Skeletal muscle satellite cell (primary cell): ENCODE measurements at regions not wholly inside any gene's neighbourhood (a gene's known extent, or its start where the extent isn't known, plus 50 kb on each side); places are given as distances from the start of the nearest gene placed in this dataset.

Experiments
- H3K27me3 ChIP-seq: 2 replicates; pipeline ENCODE4 v1.7.0; 2013; ENCODE audit warnings: low read length; ENCODE audit not compliant: control insufficient read depth, insufficient read depth
- H3K36me3 ChIP-seq: 2 replicates; pipeline ENCODE4 v1.7.0; 2013; ENCODE audit warnings: mild to moderate bottlenecking, control low read depth, low read length; ENCODE audit not compliant: insufficient read depth
- H3K4me1 ChIP-seq: 2 replicates; pipeline ENCODE4 v1.7.0; 2013; ENCODE audit warnings: low read length; ENCODE audit not compliant: control insufficient read depth, insufficient read depth
- H3K4me2 ChIP-seq: 2 replicates; pipeline ENCODE4 v1.7.0; 2013; ENCODE audit warnings: mild to moderate bottlenecking, low read length
- H3K4me3 ChIP-seq: 2 replicates; pipeline ENCODE4 v1.7.0; 2013; ENCODE audit warnings: low read length
- H3K9ac ChIP-seq: 2 replicates; pipeline ENCODE4 v1.7.0; 2013; ENCODE audit warnings: mild to moderate bottlenecking, low read depth, low read length, moderate library complexity
- H3K9me3 ChIP-seq: replicated peaks from 2 replicates; pipeline ENCODE4 v1.7.0; 2013; ENCODE audit warnings: mild to moderate bottlenecking, control low read depth, low read length

DNA sequence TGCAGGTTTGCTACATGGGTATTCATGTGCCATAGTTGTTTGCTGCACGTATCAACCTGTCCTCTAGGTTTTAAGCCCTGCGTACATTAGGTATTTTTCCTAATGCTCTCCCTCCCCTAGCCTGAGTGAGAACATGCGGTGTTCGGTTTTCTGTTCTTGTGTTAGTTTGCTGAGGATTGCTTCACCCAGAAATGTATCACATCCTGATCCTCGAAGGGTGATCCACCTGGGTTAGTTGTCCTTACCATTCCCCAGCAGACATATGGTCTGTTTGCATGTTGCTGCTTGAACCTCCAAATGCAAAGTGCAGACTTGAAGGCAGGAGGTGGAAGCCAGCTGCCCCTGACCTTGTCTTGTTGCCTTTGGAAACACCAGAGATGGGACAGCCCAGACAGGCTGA is 161.5 kb upstream of the WDR1 start:
- no peak overlapping the region for H3K9ac ChIP-seq
- no peaks in the 10 kb centered on the region for H3K9me3 ChIP-seq
- peaks cover 5% of the 10 kb centered on the region for H3K4me1 ChIP-seq
- no peaks in the 10 kb centered on the region for H3K36me3 ChIP-seq
- no peak overlapping the region for H3K4me2 ChIP-seq
- peaks cover 5% of the 10 kb centered on the region for H3K27me3 ChIP-seq
- H3K4me3 ChIP-seq = no peak overlapping the region

DNA sequence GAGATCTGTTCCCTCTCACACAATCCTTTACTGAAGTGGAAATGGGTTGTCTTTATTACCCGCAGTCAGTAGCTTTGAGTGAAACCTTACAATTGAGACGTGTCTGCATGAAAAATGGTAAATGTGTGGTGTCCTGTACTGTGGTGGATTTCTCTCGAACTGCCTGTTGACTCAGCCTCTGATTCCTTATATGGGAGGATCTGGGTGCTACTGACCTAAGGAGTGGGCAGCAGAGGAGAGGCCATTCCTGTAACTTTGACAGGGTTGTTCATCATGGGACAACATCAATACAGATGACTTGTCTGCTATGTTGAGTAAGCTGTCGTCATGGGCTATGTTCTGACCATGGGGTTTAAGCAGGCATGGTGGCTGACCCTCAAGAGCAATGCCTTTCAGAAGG is 159.6 kb upstream of the WDR1 start:
- no peaks in the 10 kb centered on the region for H3K36me3 ChIP-seq
- H3K9ac ChIP-seq = no peak overlapping the region
- H3K27me3 ChIP-seq = peaks cover 5% of the 10 kb centered on the region
- no peaks in the 10 kb centered on the region for H3K4me1 ChIP-seq
- no peaks in the 10 kb centered on the region for H3K9me3 ChIP-seq
- no peak overlapping the region for H3K4me2 ChIP-seq
- no peak overlapping the region for H3K4me3 ChIP-seq

DNA sequence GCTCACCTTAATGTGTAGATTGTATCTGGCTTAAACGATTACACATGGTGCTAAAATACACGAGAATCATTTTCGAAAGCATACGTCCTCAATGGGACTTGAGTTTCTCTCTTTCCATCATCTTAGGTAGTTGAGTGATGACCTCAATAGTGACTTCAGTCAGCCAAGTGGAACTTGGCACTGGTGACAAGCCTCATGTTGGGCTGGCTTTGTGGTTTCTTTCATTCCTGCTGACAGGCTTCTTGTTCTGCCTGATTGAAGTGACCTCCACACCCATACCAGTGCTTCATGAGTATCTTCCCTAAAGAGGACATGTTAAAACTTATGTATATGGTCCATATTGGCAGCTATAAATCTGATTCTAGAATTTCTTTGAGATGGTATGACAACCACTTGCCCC is 159.1 kb upstream of the WDR1 start:
- Histone ChIP-seq H3K36me3 (no peaks in the 10 kb centered on the region), H3K4me3 (no peak overlapping the region), H3K9me3 (no peaks in the 10 kb centered on the region), H3K4me1 (no peaks in the 10 kb centered on the region), H3K9ac (no peak overlapping the region), H3K4me2 (no peak overlapping the region), H3K27me3 (peaks cover 5% of the 10 kb centered on the region)

DNA sequence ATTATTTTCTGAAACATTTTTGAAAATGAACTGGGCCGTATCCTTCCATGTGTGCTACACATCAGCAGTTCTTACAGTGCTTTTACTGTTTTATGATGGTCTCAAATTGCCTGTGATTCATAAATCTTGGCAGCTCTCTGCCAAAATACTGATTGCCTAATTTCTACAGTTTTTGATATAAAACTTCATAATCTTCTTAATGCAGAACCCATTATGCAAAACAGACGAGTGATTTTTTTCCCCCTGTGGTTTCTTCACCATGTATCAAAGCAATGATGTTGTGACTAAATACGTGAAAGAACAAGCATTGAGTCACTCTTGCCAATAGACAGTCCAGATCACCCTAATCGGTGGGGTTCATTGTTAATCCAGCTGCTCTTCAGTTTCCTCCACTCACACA is 156.4 kb upstream of the WDR1 start:
- Histone ChIP-seq H3K27me3 (peaks cover 8% of the 10 kb centered on the region), H3K4me2 (no peak overlapping the region), H3K4me1 (no peaks in the 10 kb centered on the region), H3K9me3 (no peaks in the 10 kb centered on the region), H3K36me3 (no peaks in the 10 kb centered on the region), H3K9ac (no peak overlapping the region), H3K4me3 (no peak overlapping the region)

DNA sequence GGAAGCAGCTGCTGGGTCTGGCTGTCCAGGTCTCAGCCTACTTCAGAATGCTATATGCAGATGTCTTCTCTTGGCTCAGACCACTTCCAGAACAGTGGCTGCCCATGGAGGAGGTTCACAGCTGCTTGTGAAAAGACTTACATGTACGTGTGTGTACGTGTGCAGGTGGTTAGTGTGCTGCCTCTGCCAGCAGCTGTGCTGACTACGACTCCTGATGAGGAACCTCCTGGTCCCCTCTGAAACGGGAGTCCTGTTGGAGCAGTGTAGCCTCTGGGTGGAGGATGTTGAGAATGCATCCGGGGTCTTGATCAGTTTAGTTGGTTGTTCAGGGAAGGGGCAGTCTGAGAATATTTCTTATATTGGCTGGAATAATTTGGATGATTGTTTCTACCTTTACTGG is 155.9 kb upstream of the WDR1 start:
- H3K4me1 ChIP-seq = no peaks in the 10 kb centered on the region

DNA sequence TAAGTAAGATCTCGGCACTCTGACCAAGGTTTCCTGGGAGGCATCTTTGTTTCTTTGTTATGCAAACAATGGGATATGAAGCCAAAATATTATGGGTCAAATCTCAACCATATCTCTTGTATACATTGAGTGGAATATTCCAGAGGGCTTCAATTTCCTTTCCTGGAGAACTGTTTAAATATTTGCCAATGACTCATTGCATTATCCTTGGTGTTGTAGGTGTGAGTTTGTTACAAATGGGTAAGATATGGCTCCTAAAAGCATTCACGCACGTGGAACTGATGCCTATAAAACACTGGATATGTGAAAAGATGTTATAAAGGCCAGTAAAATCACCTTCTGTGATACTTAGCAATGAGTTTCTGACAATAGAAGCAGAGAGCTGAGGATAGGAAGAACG is 150.5 kb upstream of the WDR1 start:
- Histone ChIP-seq H3K9me3 (no peaks in the 10 kb centered on the region), H3K4me3 (no peak overlapping the region), H3K4me2 (no peak overlapping the region), H3K36me3 (no peaks in the 10 kb centered on the region), H3K4me1 (no peaks in the 10 kb centered on the region), H3K27me3 (peaks cover 6% of the 10 kb centered on the region), H3K9ac (no peak overlapping the region)

More for the DNA sequence above, 155.9 kb upstream of the WDR1 start:
- H3K4me3 ChIP-seq = no peak overlapping the region
- H3K36me3 ChIP-seq = no peaks in the 10 kb centered on the region
- no peaks in the 10 kb centered on the region for H3K9me3 ChIP-seq
- H3K9ac ChIP-seq = no peak overlapping the region
- peaks cover 8% of the 10 kb centered on the region for H3K27me3 ChIP-seq
- H3K4me2 ChIP-seq = no peak overlapping the region

DNA sequence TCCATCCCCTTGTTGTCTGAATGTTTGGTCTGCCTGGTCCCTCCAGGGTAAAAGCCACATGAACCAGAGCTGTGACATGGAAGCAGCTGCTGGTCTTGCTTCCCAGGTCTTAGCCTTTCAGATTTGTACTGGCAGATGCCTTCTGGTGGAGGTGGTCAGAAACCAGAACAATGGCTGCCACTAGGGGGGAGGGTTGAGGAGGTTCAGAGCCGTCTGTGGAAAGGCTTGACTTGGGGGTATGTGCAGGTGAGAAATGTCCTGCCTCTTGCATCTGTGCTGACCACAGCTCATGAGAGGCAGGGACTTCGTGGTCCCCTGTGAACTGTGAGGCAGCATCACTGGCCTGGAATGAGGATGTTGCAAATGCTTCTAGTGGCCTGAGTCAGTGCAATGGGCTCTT is 144.2 kb upstream of the WDR1 start:
- H3K9me3 ChIP-seq = no peaks in the 10 kb centered on the region
- H3K4me1 ChIP-seq = no peaks in the 10 kb centered on the region
- H3K36me3 ChIP-seq = no peaks in the 10 kb centered on the region
- H3K4me3 ChIP-seq = no peak overlapping the region
- H3K9ac ChIP-seq = no peak overlapping the region
- H3K27me3 ChIP-seq = peaks cover 6% of the 10 kb centered on the region
- no peak overlapping the region for H3K4me2 ChIP-seq

DNA sequence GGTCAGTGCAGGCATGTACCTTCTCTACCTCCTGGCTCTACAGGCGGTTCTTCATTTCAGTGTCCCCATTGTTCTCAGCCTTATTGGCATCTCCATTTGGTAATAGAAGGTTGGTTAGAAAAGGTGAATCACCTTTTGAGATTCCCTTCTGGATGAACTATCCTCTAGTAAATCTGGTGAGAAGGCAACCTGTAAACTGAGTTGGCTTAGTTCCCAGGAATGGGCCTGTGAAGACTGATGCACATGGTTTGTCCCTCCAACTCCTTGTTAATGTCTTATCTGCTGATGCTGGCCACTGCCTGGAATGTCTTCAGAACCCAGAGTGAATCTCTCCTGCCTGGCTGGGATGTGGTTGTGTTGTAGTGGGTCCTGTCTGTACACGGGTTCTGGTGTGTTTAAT is 143.4 kb upstream of the WDR1 start:
- no peaks in the 10 kb centered on the region for H3K36me3 ChIP-seq
- no peaks in the 10 kb centered on the region for H3K9me3 ChIP-seq
- no peak overlapping the region for H3K4me3 ChIP-seq
- H3K4me1 ChIP-seq = no peaks in the 10 kb centered on the region
- H3K4me2 ChIP-seq = no peak overlapping the region
- peaks cover 6% of the 10 kb centered on the region for H3K27me3 ChIP-seq
- no peak overlapping the region for H3K9ac ChIP-seq

DNA sequence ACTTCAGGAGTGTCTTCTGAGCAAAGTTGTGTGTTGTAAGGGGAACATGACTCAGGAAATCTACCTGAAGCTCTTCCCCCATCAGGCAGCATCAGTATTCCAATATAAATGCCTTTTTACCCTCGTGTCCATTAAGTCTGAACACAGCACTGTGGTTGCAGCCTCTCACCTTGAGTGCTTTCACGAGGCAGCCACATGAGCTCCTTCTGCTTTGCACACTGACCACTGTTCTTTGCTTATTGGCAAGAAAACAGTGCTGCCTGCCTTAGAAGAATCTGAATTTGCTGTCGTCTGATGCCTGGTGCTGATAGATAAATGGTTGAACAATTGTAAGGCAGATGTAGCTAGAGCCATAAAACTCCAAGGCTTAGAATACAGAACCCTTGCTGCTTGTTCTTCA is 139.6 kb upstream of the WDR1 start:
- no peak overlapping the region for H3K4me3 ChIP-seq
- H3K4me2 ChIP-seq = no peak overlapping the region
- no peaks in the 10 kb centered on the region for H3K4me1 ChIP-seq
- no peak overlapping the region for H3K9ac ChIP-seq
- H3K27me3 ChIP-seq = no peaks in the 10 kb centered on the region
- no peaks in the 10 kb centered on the region for H3K9me3 ChIP-seq
- H3K36me3 ChIP-seq = no peaks in the 10 kb centered on the region

DNA sequence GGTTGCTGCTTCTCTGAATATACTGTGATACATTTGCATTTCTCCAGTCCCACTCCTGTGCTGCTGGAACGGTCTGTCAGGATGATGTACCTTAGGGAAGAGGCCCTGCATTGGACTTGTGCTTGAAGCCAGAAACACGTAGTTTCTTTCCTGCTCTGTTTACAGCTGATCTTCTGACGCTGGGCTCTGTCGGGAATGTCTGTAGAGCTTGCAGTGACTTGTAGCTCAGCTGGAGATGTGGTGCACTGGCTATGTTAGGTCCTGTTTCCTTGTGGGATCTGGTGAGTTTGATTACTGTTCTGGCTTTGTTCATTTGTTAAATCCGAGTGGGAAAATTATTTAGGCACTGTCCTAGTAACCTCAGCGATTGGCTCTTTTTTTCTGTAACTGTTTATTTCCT is 137.2 kb upstream of the WDR1 start:
- Histone ChIP-seq H3K36me3 (no peaks in the 10 kb centered on the region), H3K27me3 (peaks cover 4% of the 10 kb centered on the region), H3K4me2 (no peak overlapping the region), H3K9ac (no peak overlapping the region), H3K9me3 (no peaks in the 10 kb centered on the region), H3K4me3 (no peak overlapping the region), H3K4me1 (no peaks in the 10 kb centered on the region)

DNA sequence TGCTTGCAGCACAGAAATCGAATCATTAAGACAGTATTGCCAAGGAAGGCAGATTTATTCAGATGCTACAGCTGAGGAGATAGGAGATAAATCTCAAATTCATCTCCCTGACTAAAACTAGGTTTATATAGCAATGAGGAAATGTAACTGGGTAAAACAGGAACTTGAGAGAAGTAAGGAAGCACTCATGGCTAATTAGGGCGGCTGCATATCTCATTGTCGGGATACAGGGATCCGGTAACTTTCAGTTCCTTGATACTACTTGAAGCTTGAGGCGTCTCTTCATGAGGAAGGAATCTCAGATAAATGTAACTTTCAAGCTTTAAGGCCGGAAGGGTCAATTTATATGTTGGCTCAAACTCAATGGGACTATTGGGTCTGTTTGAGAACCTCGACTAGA is 129.2 kb upstream of the WDR1 start:
- Histone ChIP-seq H3K9ac (no peak overlapping the region), H3K27me3 (peaks cover 14% of the 10 kb centered on the region), H3K9me3 (no peaks in the 10 kb centered on the region), H3K4me2 (no peak overlapping the region), H3K36me3 (no peaks in the 10 kb centered on the region), H3K4me1 (no peaks in the 10 kb centered on the region), H3K4me3 (no peak overlapping the region)

DNA sequence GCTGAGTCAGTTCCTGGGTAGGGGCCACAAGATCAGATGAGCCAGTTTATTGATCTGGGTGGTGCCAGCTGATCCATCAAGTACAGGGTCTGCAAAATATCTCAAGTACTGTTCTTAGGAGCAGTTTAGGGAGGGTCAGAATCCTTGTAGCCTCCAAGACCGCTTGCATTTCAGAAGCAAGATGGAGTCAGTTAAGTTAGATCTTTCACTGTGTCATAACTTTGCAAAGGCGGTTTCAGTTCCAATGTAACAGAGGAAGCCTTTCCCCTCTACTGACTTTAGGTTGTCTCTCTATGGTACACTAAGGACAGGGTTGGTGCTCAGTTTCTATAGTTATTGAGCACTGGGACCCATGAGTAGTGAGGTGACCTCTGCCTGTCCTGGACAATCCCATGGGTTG is 127.3 kb upstream of the WDR1 start:
- Histone ChIP-seq H3K36me3 (no peaks in the 10 kb centered on the region), H3K4me3 (no peak overlapping the region), H3K4me1 (no peaks in the 10 kb centered on the region), H3K27me3 (peaks cover 10% of the 10 kb centered on the region), H3K4me2 (no peak overlapping the region), H3K9ac (no peak overlapping the region), H3K9me3 (no peaks in the 10 kb centered on the region)
